NOMO-1 treated with DMSO at 0.1 percent for 48 hours (cell line): ENCODE measurements at regions not wholly inside any gene's neighbourhood (a gene's known extent, or its start where the extent isn't known, plus 50 kb on each side); places are given as distances from the start of the nearest gene placed in this dataset.
"Not testable (repeated sequence)": the region's sequence is repeated elsewhere in the genome, so short reads cannot be mapped to it uniquely, and the experiment has no call there.

ENCODE experiments used
- DNase-seq: peaks from one replicate; lab custom pipeline; 2025; ENCODE audit not compliant: unreplicated experiment; lab: John Stamatoyannopoulos, UW

DNA sequence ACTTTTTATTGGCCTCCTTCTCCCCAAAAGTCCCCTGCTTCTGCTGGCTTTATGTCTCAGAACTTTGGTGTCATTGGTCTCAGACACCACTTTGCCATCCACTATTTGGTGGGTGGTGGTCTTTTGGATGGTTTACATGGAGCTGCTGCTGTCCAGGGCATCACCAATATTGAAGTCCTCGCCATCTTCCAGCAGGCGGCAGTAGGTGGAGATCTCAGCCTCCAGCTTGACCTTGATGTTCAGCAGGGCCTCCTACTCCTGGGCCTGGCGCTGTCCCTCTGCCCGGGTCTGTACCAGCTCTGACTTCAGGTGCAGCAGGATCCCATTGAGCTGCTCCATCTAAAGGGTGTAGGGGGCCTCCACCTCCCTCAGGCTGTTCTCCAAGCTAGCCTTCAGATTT is 148.4 kb upstream of the FOXA2 start:
- DNase-seq, result no peak

DNA sequence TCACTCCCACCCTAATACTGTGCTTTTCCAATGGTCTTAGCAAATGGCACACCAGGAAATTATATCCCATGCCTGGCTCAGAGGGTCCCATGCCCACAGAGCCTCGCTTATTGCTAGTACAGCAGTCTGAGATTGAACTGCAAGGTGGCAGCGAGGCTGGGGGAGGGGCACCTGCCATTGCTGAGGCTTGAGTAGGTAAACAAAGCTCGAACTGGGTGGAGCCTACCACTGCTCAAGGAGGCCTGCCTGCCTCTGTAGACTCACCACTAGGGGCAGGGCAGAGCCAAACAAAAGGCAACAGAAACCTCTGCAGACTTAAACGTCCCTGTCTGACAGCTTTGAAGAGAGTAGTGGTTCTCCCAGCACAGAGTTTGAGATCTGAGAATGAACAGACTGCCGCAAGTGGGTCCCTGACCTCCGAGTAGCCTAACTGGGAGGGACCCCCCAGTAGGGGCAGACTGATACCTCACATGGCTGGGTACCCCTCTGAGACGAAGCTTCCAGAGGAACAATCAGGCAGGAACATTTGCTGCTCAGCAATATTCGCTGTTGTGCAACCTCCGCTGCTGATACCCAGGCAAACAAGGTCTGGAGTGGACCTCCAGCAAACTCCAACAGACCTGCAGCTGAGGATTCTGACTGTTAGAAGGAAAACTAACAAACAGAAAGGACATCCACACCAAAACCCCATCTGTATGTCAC is 150.7 kb upstream of the FOXA2 start:
- not testable (repeated sequence) for DNase-seq

DNA sequence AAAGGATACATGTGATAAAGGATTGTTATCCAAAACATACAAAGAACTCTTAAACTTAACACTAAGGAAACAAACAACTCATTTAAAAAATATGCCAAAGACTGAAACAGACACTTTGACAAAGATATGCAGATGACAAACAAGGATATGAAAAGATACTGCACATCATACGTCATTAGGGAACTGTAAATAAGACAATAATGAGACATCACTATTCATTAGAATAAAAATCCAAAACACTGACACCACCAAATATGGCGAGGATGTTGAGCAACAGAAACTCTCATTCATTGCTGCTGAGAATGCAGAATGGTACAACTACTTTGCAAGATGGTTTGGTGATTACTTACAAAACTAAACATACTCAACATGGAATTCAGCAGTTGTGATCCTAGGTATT is 156.5 kb upstream of the FOXA2 start:
- DNase-seq, result no peak

DNA sequence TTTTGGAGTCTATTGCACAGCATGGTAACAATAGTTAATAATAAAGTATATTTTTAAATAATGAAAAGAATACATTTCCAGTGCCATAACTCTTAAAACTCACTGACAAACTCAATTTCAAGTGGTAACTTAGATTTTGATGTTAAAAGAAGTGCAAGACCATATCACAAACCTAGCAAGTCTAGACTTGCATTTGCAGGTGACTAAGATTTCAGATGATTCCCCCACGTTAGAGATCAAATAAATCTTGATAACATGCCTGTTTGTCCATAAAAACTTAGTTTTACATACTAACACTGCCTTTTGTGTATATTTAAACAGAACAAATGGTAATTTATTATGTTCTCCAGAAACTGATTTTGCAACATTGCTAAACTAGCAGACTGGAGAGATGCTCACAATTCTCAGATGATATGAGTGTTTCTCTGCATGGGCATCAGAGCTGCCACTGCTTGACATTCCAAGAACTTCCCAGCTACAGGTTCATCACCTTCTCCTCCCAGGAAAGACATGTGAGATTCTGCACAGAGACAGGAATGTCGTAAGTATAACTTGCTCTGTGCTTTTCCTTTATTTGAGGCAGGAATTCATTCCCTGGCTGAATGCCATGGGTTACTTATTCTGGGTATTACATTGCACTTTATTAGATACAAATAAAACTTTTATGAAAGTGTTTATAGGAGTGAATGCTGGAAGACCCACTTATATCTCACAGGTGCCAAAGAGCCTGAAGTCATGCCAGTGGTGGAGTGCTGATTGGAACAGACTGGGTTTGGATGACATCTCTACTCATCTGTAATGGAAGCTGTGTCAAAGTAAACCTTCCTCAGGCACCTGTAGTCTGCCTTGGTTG is 160.2 kb upstream of the FOXA2 start:
- DNase-seq, result no peak

DNA sequence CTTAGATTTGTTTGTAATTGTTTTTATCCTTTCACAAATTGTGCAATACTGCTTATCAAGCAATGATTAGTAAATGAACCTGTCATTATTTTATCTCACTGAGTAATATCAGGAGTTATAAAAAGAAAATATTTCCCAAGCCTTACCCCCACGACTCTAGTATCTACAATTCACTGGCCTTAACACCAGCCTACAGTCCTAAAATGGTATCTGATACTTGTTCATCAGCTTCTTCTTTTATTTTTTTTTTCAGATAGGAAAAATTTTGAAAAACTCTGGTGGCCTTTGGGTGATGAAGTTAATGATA is 160.8 kb upstream of the FOXA2 start:
- DNase-seq, result no peak

DNA sequence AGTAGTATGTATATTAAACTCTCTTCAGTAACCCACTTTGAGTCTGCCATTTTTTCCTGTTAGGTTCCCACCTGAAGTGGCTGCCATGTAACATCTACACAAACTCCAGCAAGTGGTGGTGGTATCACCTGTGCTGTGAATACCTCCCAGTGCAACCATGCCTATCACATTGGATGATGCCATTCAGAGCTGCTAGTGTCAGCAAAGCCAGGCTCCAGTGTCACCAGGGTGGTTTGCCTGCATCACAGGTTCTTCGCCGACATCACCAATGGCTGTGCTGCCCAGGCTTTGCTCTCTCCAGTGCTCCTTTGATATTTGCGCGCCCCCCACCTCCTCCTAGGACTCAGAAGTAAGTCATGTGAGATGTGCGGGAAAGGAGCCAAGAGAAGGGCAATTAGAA is 162.6 kb upstream of the FOXA2 start:
- DNase-seq, result no peak

DNA sequence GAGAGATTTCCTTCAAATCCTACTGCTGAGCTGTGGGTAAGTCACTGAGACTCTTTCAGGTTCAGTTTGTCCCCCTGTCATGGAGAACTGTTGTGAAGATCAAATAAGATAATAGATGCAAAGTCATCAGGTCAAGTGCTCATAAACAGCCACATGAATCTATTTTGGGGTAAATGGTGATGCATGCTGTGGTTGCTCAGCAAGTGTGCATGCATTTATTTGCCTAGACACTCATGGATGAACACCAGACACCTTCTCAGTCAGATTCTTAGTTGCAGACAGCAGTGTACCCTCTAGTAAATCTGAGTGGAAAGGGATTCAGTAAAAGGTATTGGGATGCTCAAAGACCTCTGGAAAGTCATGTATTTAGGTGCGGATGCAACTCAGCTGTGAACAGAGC is 168.0 kb upstream of the FOXA2 start:
- DNase-seq, result no peak

DNA sequence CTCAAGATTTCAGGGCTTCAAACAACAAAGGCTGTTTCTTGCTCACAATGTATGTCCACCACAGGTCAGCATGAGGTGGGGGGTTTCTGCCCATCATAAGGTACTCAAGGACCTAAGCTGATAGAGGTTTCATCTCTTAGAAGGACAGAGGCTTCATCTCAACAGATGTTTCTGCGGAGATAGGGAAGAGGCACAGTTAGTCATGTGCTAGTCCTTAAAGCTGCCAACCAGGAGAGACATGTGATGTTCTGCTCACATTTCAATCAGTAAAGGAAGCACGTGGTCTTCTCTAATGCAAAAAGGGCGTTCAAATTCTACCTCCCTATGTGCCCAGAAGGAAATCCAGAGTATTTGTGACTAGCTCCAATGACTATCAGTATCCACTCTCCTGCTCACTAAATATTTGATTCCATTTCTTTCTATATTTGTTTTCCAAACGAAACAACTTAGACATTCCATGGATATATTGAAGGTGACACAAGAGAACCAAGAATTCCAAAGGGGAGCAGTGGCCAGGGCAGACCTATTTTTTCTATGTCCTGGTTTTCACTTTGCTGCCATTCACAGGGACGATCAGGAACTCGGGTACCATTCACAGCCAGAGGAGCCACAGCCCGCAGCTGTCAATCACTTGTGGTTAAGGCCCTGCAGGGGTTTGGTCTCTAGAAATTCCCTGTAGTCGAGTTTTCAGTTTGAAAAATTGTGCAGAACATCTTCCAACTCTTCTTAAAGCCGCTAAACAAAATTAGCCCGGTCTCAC is 173.2 kb upstream of the FOXA2 start:
- DNase-seq, result no peak

DNA sequence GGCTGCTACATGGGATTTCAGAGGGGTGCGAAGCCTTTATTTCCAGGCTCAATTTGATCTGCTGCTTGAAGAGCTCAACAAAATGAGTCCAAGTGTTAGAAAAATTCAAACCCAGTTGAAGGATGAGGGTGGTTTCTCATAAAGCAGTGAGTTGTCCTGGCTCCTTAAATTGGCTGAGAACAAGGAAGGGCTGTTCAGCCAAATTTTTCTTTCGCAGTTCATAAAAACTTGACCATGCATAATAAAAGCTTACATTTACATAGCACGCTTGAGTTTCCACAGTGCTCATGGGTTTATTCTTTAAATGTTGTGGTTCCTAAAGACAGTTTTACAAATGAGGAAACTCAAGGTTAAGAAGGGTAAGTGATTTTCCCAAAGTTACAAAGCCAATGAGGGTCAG is 174.4 kb upstream of the FOXA2 start:
- no peak for DNase-seq

DNA sequence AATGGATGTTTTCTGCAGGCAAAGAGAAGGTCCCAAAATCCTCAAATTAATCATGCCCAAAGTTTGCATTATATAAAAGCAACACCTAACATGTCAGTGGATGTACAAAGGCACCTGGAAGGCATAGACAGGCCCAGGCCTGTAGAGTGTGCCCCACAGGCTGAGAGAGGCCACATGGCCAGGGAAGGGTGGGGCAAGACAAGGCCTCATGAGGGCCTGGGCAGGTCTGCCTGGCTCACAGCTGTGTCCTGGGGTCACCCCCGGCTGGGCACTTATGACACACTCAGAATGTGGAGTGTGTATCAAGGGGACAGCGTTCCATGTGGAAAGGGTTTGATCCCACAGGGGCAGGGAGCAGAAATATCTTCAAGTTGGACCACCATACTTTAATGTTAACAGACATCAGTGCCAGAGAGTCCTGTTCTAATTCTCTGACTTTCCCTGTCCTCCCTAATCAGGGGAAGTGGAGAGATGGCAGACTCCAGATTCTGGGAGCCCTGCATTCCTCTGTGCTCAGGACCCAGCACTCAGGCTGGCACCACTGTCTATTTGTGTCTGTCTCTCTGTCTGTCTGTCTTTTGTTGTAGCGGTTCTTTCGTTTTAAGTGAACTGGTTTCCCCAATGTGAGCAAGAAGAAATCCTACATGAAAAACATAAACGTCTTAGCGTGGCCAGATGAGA is 178.3 kb upstream of the FOXA2 start:
- no peak for DNase-seq

DNA sequence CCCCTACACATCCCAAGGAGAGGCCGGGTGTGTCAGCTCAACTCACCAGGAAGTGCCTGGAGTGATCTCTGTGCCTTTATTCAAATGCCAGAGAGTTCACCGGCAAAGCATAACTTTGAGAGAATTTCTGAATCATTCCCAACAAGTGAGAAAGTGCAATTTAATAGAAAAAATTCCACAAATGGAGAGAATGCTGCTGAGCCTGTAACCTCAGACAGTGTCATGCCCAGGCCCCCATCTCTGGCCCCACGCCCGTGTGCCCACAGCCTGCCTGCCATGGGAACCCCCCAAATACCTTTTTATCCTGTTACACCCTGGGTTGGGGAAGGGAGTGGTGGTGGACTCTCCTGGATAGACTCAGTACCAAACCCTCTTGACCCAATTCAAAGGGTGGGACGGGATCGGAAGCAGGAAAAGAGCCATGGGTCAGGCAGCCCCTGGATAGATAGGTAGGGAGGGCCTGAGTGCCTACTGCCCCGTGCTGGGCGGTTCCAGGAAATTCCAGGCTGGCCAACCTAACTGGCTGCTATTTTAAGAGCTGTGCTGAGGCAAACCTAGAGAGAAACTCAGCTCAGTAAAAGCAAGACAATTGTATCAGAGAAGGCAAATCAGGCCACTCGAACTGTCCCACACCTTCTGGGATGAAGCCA is 179.0 kb upstream of the FOXA2 start:
- DNase-seq, result no peak

DNA sequence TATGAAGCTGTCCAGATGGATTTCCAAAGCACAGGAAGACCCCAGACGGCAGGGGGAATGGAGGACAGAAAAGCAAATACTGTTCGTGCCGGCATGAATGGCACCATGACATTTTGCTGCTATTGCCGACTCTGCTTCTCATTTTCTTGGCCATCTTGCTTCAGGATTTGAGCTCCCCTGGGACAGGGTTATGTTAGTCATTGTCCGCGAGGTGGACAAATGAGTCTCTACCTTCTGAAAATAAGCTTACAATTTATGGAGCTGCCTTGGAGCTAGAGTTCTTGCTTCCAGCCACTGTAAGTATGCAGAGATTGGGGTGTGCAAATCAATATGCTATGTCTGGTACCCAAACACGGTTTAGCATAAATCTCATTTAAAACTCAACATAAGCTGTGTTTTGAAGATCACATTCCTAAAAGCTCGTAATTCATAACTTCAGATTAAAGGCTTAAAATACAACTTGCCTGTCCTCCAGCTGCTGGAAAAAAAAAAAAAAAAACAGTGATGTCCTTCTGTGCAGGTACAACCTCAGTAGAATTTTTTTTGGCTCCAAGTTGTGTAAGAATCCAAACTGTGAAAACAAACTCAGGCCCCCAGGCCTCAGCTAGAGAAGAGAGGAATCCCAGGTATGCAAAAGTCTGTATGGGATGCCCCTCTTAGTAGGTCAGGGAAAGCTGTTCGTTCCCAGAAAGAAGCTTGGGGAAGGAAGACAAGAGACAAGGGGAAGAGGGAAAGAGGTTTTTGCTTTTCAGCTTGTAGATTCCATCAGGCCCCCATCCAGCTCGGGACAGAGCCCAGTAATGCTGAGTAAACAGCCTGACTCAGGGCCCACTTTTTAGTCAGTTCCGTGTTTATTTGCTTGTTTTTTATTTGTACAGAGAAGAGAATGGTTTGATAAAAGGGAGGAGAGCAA is 184.2 kb upstream of the FOXA2 start:
- DNase-seq, result no peak

DNA sequence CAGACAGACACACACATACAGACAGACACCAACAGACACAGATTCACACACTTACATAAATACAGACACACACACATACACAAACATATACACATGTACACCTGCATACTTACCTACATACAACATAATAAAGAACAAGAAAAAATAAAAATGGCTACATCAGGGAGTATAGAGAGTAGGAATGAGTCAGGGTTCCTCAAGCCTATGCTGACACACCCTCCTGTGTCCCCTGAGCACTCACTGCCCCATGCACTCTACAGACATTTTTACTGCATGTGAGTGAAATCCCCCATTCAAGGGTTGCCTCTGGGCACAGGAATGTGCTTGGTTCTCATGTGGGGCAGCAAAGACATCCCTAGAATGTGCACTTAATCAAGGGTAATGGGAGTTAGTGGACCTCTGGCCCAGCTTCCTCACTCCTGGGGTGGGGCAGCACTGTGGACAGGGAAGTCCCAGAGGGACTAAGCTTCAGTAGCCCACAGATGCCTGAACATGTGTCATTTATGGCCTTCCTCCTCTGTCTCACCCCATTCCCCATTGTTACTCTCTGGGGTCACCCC is 185.9 kb upstream of the FOXA2 start:
- no peak for DNase-seq

DNA sequence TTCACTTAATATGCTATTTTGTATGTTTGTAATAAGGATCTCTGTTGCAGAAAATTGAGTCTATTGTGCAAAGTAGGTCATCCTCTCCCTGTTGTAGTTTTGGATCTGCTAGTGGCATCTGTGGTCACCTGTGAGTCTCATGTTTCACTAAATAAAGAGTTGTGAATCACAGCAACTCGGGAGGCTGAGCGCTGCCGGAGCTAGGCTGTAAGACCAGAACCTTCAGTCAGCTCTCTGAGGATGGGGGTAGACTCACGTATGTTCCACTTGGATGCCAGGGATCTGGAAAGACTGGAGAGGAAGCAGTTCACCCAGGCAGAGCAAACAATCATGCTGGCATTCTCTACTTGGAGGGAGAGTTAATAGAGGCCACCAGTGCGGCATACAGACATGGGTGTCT is 187.3 kb upstream of the FOXA2 start:
- no peak for DNase-seq

DNA sequence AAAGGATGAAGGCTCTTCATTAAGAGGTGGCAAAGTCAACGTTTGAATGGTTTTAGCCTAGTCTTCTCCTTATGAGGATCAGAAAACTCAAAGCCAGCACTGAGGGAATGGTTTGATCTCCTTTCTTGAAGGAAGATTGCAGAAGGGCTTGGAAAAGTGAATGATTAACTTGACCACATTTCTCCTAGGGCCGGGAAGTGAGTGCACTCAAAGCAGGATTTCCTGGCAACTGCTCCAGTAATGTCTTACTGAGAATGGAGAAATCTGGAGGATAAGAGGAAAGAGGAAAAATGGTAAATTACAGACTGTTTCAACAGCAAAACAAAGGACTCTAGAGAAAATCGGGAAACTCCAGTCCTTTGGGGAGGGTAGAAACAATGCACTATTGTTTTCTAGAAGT is 189.0 kb upstream of the FOXA2 start:
- DNase-seq, result no peak

DNA sequence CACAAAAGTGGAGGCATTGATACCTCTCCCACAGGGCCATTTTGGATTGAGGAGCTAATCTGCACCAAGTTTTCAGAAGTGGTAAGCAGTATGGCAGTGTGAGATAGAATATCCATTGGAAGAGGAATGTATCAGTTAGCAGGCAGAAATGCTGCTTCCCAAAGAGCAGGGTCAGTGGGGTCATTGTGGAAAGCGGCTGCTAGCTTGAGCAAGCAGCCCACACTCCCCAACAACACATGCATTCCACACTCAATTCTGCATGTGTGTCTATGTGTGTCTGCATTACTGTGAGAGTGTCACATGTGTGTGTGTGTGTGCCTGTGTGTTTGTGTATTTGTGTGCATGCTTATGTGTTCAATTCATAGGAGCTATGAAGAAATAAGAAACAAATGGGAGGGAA is 190.9 kb upstream of the FOXA2 start:
- no peak for DNase-seq

DNA sequence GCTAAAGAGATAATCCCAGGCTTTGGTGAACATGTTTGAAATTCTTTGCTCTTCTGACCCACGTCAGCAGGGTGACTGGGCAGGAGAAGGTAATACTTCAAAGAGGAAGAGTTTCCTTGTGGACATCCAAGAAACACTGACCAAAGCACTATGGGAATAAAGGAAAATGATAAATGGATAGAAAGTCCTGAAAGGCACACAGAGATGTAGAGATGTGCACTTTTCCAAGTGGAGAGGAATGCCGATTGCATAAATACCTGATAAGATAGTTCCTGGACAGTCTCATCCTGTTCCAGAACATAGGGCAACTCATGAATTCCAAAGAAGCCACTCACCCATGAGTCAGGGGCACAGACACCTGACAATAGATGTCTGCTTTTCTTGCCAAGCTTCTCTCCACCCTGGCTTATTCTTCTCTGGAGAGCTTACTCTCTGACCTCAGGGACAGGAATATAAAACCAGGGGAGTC is 191.3 kb upstream of the FOXA2 start:
- DNase-seq, result no peak

DNA sequence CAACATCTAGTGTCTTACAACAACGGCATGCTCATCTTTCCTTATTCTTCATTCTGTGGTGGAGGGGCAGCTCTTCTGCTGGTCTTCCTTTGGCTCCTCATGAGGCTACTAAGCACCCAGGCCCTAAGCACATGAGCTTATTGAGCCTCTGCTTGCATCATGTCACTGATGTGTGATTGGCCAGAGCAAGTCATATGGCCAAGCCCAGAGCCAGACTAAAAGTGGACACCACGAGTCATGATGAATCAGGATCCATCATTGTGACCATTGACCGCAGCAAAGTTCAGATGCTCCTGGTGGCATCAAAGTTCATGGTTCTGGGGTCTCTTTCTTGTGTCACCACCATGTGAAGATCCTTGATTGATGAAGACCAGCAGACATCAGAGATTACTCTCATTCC is 192.0 kb upstream of the FOXA2 start:
- DNase-seq, result no peak

DNA sequence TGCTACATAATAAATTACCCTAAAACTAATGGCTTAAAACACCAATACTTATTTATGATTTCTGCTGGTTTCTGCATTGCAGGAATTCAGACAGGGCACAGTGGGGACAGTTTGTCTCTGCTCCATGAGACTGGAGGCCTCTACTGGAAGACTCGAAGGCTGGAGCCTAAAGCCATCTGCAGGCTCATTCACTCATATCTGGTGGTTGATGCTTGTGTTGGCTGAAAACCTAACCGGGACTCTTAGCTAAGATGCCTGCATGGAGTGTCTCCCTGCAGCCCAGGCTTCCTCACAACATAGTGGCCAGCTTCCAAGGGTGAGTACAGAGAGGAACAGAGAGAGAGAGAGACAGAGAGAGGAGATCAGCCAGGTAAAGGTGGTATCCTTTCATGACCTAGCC is 195.5 kb upstream of the FOXA2 start:
- DNase-seq, result no peak

DNA sequence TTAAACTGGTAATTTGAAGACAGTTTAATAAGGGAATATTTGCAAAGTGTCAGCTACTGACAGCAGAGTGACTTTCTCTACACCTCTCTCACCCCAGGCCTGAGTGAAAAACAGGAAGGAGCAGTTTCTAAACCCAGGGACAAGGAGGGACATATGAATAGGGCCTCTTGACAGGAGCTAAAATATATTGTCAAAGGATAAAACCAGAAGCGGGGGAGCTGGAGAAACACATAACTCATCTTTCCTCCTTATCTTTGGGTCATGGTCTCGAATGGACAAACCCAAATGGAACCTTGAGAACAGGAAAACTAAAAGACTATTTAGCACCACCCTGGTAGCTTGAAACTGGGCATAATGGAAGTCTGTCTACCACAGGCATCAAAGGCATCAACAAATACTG is 197.5 kb upstream of the FOXA2 start:
- no peak for DNase-seq
